Sigmoid colon (tissue), 6 donors: ENCODE measurements at regions not wholly inside any gene's neighbourhood (a gene's known extent, or its start where the extent isn't known, plus 50 kb on each side); places are given as distances from the start of the nearest gene placed in this dataset.

ENCODE experiments used
- DNase-seq: peaks from one replicate; pipeline ENCODE4 v3.0.0-alpha.2; 2019
- H3K27ac ChIP-seq, 4 donors: fragments of 200-600 bp; sonication (generic); one replicate each; pipeline ENCODE4 v1.5.1; 2016 to 2019; ENCODE audit warnings: mild to moderate bottlenecking in 1 of 4
- H3K27me3 ChIP-seq, 3 donors: fragments of 200-600 bp; sonication (generic); one replicate each; pipeline ENCODE4 v1.5.1; 2019; ENCODE audit warnings: mild to moderate bottlenecking in 1 of 3
- H3K36me3 ChIP-seq, 4 donors: fragments of 200-600 bp; sonication (generic); one replicate each; pipeline ENCODE4 v1.5.1; 2016 to 2019
- H3K4me1 ChIP-seq, 4 donors: fragments of 200-600 bp; sonication (generic); one replicate each; pipeline ENCODE4 v1.5.1; 2017 to 2019
- H3K4me3 ChIP-seq, 4 donors: fragments of 200-600 bp; sonication (generic); one replicate each; pipeline ENCODE4 v1.5.1; 2017 to 2019; ENCODE audit warnings: mild to moderate bottlenecking in 2 of 4, moderate library complexity in 1 of 4
- H3K9me3 ChIP-seq, 4 donors: fragments of 200-600 bp in 3 of 4; sonication (generic) in 3 of 4; one replicate each; pipeline versions ENCODE4 v1.5.1 to v1.6.1; 2013 to 2019
- EP300 ChIP-seq, 4 donors: sonication (generic); formaldehyde crosslinking; IDR thresholded peaks; one replicate each; pipeline ENCODE4 v1.6.1; 2017; ENCODE audit warnings: antibody characterized with exemption in 4 of 4
- POLR2A ChIP-seq, 2 donors: fragments of 450-650 bp; IDR thresholded peaks; one replicate each; pipeline ENCODE4 v1.6.1; 2016; ENCODE audit warnings: antibody characterized with exemption in 2 of 2, mild to moderate bottlenecking in 2 of 2, moderate library complexity in 2 of 2
- POLR2AphosphoS5 ChIP-seq, 4 donors: sonication (generic); formaldehyde crosslinking; IDR thresholded peaks; one replicate each; pipeline ENCODE4 v1.6.1; 2017; ENCODE audit warnings: antibody characterized with exemption in 4 of 4
- WGBS, 2 donors: extraction: QIAGEN DNeasy Blood & Tissue Kit; methylation state at CpG; one replicate each; pipeline ENCODE4 v1.1.7; 2013; 5-methylcytosine and 5-hydroxymethylcytosine counted together
- intact Hi-C: fragments of 100-400 bp; cut with DNase I; formaldehyde crosslinking; loops from one replicate; pipeline ENCODE4 v1.15.1; 2023
- TF ChIP-seq, protein P1 (sequence below), 4 experiments: fragments of 450-650 bp in 3 of 4; fragments of 200-600 bp in 1 of 4; IDR thresholded peaks; one replicate each; pipeline ENCODE4 v1.5.1; 2016 to 2019; ENCODE audit warnings: antibody characterized with exemption in 4 of 4, mild to moderate bottlenecking in 3 of 4, moderate library complexity in 2 of 4
- donor health status: healthy with polysubstance abuse.
- donor health status: healthy.

DNA sequence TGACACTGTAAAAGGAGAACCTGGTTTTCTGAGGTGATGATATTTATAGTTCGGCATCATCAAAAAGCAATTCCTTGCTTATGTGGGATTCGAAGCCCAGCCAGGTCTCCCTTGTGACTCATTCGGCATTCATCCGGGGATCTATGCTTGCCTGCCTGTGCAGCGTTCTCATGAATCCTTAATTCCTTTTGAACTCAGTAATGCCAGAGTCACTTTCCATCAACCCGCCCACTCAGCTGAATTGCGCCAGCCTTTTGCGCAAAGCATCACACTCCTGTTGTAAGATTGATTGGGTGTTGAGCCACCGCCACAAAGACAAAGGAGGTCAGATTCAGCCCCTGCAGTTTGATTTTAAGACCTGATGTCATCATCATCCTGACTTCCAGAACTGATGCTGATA is 128.6 kb downstream of the SLC17A6 start:
- H3K4me3 ChIP-seq: no peak overlapping the region
- no peak for TF ChIP-seq EP300 (IDR thresholded peaks at IDR 0.05)
- no peak for TF ChIP-seq POLR2AphosphoS5 (IDR thresholded peaks at IDR 0.05)
- TF ChIP-seq POLR2A (IDR thresholded peaks at IDR 0.05): no peak
- TF ChIP-seq, protein P1, sequence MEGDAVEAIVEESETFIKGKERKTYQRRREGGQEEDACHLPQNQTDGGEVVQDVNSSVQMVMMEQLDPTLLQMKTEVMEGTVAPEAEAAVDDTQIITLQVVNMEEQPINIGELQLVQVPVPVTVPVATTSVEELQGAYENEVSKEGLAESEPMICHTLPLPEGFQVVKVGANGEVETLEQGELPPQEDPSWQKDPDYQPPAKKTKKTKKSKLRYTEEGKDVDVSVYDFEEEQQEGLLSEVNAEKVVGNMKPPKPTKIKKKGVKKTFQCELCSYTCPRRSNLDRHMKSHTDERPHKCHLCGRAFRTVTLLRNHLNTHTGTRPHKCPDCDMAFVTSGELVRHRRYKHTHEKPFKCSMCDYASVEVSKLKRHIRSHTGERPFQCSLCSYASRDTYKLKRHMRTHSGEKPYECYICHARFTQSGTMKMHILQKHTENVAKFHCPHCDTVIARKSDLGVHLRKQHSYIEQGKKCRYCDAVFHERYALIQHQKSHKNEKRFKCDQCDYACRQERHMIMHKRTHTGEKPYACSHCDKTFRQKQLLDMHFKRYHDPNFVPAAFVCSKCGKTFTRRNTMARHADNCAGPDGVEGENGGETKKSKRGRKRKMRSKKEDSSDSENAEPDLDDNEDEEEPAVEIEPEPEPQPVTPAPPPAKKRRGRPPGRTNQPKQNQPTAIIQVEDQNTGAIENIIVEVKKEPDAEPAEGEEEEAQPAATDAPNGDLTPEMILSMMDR (IDR thresholded peaks at IDR 0.05): no peak
- no peaks in the 10 kb centered on the region for H3K27me3 ChIP-seq
- 94 to 95% methylated on average over 9 of the region's 9 CpGs for WGBS, 2 donors
- no peaks in the 10 kb centered on the region for H3K4me1 ChIP-seq
- H3K9me3 ChIP-seq: no peaks in the 10 kb centered on the region
- DNase-seq: no peak
- H3K36me3 ChIP-seq: no peaks in the 10 kb centered on the region
- intact Hi-C loops: no loop called here
- no peak overlapping the region for H3K27ac ChIP-seq

DNA sequence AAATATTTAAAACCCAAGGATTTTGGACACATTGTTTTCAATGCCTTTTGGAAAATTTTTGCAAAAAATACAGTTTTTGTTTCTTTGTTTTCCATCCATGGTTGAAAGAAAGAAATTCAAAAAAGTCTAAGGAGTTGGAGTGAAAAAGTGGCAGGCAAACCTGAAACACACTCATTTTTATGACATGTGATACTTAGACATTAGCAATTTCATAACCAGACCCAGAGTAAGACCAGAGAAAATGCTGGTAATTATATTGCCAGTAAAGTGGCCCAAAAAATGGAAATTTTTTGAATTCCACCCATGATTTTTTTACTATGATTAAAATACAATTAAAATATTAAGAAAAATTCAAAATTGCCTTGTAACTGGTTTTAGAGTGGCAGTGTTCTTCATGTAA is 128.2 kb downstream of the SLC17A6 start:
- Histone ChIP-seq H3K4me1 (no peaks in the 10 kb centered on the region), H3K36me3 (no peaks in the 10 kb centered on the region), H3K27me3 (no peaks in the 10 kb centered on the region), H3K9me3 (no peaks in the 10 kb centered on the region), H3K27ac (no peak overlapping the region), H3K4me3 (no peak overlapping the region)
- no peak for DNase-seq
- TF ChIP-seq POLR2A (IDR thresholded peaks at IDR 0.05) (no peak), POLR2AphosphoS5 (IDR thresholded peaks at IDR 0.05) (no peak), EP300 (IDR thresholded peaks at IDR 0.05) (no peak)
- TF ChIP-seq, protein P1 (IDR thresholded peaks at IDR 0.05): no peak
- intact Hi-C loops: no loop called here

DNA sequence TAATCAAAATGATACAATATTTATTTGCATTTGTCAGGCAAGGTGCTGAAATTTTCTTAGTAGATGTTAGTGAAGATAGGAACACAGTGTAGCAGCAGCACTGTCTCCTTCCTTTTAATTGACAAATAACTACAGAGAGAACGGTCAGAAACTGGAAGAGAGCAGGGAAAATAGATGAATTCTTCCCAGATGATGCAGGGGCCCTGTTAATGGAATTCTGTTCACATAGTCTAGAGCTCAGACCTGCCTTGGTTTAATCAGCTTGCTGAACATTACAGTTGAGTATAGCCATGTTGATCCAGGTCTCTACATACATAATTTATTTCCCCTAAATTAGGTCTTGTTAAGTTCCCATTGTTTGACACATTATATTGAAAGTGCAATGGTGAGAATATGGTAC is 127.4 kb downstream of the SLC17A6 start:
- no peaks in the 10 kb centered on the region for H3K27me3 ChIP-seq
- H3K27ac ChIP-seq: no peak overlapping the region
- no peaks in the 10 kb centered on the region for H3K36me3 ChIP-seq
- TF ChIP-seq EP300 (IDR thresholded peaks at IDR 0.05): no peak
- no peak for TF ChIP-seq POLR2AphosphoS5 (IDR thresholded peaks at IDR 0.05)
- no peak for DNase-seq
- H3K4me1 ChIP-seq: no peaks in the 10 kb centered on the region
- intact Hi-C loops: no loop called here
- H3K4me3 ChIP-seq: no peak overlapping the region
- WGBS, 2 donors: 54 to 61% methylated on average over 1 of the region's 1 CpG
- H3K9me3 ChIP-seq: no peaks in the 10 kb centered on the region

DNA sequence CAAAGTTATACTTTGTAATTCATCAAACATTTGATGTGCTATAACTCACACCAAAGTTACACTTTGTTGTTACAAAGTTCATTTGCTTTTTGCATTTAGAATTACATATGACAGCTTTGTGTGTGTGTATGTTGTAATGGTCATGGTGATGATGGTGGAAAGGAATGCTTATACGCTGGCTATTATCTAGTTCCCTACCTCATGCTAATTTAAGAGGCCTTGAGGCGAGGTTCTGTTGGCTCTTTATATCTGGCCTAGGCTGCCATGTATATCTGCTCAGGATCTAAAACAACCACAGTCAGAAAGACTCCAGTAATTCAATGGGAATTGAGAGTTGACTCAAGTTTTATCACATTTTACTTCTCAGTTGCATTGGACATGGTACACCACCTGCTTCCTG is 123.4 kb downstream of the SLC17A6 start:
- TF ChIP-seq, protein P1 (IDR thresholded peaks at IDR 0.05): no peak
- TF ChIP-seq POLR2A (IDR thresholded peaks at IDR 0.05) (no peak), EP300 (IDR thresholded peaks at IDR 0.05) (no peak), POLR2AphosphoS5 (IDR thresholded peaks at IDR 0.05) (no peak)
- Histone ChIP-seq H3K4me3 (no peak overlapping the region), H3K9me3 (no peaks in the 10 kb centered on the region), H3K4me1 (no peaks in the 10 kb centered on the region), H3K27ac (no peak overlapping the region), H3K36me3 (no peaks in the 10 kb centered on the region), H3K27me3 (no peaks in the 10 kb centered on the region)
- 84 to 89% methylated on average over 2 of the region's 2 CpGs for WGBS, 2 donors
- intact Hi-C loops: no loop called here
- DNase-seq: no peak

DNA sequence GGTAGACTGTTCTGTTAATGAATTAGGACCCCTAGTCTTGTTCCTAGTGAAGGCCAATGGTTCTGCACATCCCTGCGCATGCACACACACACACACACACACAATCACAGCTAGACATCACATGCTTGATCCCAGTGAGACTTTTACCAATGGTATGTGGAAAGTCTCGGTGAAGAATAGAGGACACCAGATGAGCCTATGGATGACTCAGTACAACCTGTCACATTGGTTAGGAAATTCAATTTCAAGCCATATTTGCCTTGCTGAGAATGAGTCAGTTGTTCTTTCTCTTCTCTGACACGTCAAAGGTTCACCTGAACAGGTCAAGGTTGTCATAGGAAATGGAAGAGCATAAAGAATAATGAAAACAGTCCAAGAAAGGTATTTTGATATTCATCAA is 122.0 kb downstream of the SLC17A6 start:
- TF ChIP-seq POLR2A (IDR thresholded peaks at IDR 0.05): no peak
- TF ChIP-seq, protein P1 (IDR thresholded peaks at IDR 0.05): no peak
- TF ChIP-seq POLR2AphosphoS5 (IDR thresholded peaks at IDR 0.05): no peak
- TF ChIP-seq EP300 (IDR thresholded peaks at IDR 0.05): no peak
- no peak overlapping the region for H3K27ac ChIP-seq
- no peak for DNase-seq
- H3K36me3 ChIP-seq: no peaks in the 10 kb centered on the region
- no peak overlapping the region for H3K4me3 ChIP-seq
- 80 to 83% methylated on average over 3 of the region's 3 CpGs for WGBS, 2 donors
- H3K27me3 ChIP-seq: no peaks in the 10 kb centered on the region
- no peaks in the 10 kb centered on the region for H3K9me3 ChIP-seq
- no peaks in the 10 kb centered on the region for H3K4me1 ChIP-seq
- intact Hi-C loops: no loop called here
